Activated CD8-positive, alpha-beta T cell treated with anti-CD3 and anti-CD28 coated beads for 36 hours (primary cell): ENCODE measurements at regions not wholly inside any gene's neighbourhood (a gene's known extent, or its start where the extent isn't known, plus 50 kb on each side); places are given as distances from the start of the nearest gene placed in this dataset.
"Not testable (repeated sequence)": the region's sequence is repeated elsewhere in the genome, so short reads cannot be mapped to it uniquely, and the experiment has no call there.

ENCODE experiments used
- ATAC-seq: fragments of 200-7000 bp; cut with Tn5 transposase; one replicate; pipeline ENCODE4 v1.10.0; 2021; ENCODE audit warnings: mild to moderate bottlenecking, moderate library complexity
- CTCF ChIA-PET: fragments of 350-600 bp; sonication (Branson Sonifier 250); formaldehyde crosslinking; loops from one replicate; lab custom pipeline; 2021; ENCODE audit warnings: antibody characterized with exemption; lab: Charles Lee
- POLR2A ChIA-PET: fragments of 350-600 bp; sonication (Branson Sonifier 250); formaldehyde crosslinking; loops from one replicate; lab custom pipeline; 2021; ENCODE audit warnings: antibody characterized with exemption; lab: Charles Lee
- DNase-seq: peaks from one replicate; pipeline ENCODE4 v3.0.0-alpha.2; 2020
- H3K27ac Mint-ChIP-seq: one replicate; pipeline ENCODE4 v1.8.0; 2021; ENCODE audit warnings: mild to moderate bottlenecking, mixed read lengths
- H3K27me3 Mint-ChIP-seq: one replicate; pipeline ENCODE4 v1.8.0; 2021; ENCODE audit warnings: mixed read lengths
- H3K36me3 Mint-ChIP-seq: one replicate; pipeline ENCODE4 v1.8.0; 2021; ENCODE audit warnings: low read depth, mixed read lengths
- H3K4me1 Mint-ChIP-seq: one replicate; pipeline ENCODE4 v1.8.0; 2021; ENCODE audit warnings: low read depth, mixed read lengths
- H3K4me3 Mint-ChIP-seq: one replicate; pipeline ENCODE4 v1.8.0; 2021; ENCODE audit warnings: mild to moderate bottlenecking, moderate library complexity, mixed read lengths
- H3K9me3 Mint-ChIP-seq: one replicate; pipeline ENCODE4 v1.8.0; 2021; ENCODE audit warnings: mixed read lengths
- intact Hi-C: fragments of 100-400 bp; cut with micrococcal nuclease; formaldehyde crosslinking; loops from one replicate; pipeline ENCODE4 v1.10.0; 2022
- TF ChIP-seq, protein P1 (sequence below): fragments of 200-600 bp; IDR thresholded peaks from one replicate; pipeline ENCODE4 v1.8.0; 2022; ENCODE audit warnings: antibody characterized with exemption, mild to moderate bottlenecking

DNA sequence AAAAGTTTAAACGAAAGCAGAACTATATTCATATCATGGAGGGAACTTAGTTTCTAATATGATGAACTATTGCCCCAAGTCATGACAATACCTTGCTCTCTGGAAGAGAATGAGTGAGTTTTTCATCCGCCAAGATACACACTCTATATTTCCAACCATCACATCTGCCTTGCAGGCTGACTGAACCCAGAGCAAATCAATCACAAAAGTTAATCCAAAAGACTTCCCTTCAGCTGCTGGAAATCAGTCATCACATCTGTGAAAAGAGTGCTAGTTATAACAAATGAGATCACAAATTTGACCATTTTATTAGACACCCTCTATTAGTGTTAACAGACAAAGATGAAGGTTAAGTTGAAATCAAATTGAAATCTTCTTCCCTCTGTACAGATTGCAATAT is 261.7 kb upstream of the PRKCQ start:
- Mint-ChIP-seq H3K27me3 (peaks cover 2% of the 10 kb centered on the region), H3K4me3 (no peak overlapping the region), H3K4me1 (peaks cover 9% of the 10 kb centered on the region), H3K36me3 (no peaks in the 10 kb centered on the region), H3K27ac (no peak overlapping the region), H3K9me3 (no peaks in the 10 kb centered on the region)
- ATAC-seq (no peak), DNase-seq (no peak)
- intact Hi-C loops = no loop called here
- CTCF ChIA-PET = interaction anchor here (1.1 to 1.2 kb wide), 3 partner anchors 9 to 845 kb away, joined by 3 read pairs; no protein-coding TSS in a partner anchor
- POLR2A ChIA-PET = no interaction called here
- TF ChIP-seq, protein P1, sequence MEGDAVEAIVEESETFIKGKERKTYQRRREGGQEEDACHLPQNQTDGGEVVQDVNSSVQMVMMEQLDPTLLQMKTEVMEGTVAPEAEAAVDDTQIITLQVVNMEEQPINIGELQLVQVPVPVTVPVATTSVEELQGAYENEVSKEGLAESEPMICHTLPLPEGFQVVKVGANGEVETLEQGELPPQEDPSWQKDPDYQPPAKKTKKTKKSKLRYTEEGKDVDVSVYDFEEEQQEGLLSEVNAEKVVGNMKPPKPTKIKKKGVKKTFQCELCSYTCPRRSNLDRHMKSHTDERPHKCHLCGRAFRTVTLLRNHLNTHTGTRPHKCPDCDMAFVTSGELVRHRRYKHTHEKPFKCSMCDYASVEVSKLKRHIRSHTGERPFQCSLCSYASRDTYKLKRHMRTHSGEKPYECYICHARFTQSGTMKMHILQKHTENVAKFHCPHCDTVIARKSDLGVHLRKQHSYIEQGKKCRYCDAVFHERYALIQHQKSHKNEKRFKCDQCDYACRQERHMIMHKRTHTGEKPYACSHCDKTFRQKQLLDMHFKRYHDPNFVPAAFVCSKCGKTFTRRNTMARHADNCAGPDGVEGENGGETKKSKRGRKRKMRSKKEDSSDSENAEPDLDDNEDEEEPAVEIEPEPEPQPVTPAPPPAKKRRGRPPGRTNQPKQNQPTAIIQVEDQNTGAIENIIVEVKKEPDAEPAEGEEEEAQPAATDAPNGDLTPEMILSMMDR = no peak

DNA sequence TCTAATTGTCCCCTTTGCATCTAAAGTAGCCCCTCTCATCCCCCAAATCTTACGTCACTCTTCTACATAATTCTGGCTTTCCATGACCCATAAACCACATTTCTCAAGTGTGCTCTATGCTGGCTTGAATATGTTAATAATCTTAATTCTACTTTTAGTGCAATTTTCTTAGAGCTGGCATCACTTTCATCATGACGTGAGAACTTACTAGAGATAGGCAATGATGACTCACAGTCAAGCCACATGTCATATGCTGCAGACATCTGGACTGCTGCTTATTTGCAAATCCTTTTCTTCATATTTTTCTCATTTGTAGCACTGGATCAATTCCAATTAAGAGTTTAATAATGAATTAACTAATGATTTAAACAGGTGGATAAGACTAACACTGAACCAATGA is 260.7 kb upstream of the PRKCQ start:
- Mint-ChIP-seq H3K36me3 (no peaks in the 10 kb centered on the region), H3K27ac (peak overlapping the region; percentile 21), H3K27me3 (no peaks in the 10 kb centered on the region), H3K4me1 (peaks cover 9% of the 10 kb centered on the region), H3K4me3 (no peak overlapping the region), H3K9me3 (no peaks in the 10 kb centered on the region)
- intact Hi-C loops = no loop called here
- ATAC-seq (peak; percentile 76), DNase-seq (peak; percentile 16)
- TF ChIP-seq, protein P1 = no peak
- ChIA-PET POLR2A (no interaction called here), CTCF (interaction anchor here (1.1 kb wide), 1 partner anchor 79 kb away, joined by 3 read pairs; no protein-coding TSS in a partner anchor)

DNA sequence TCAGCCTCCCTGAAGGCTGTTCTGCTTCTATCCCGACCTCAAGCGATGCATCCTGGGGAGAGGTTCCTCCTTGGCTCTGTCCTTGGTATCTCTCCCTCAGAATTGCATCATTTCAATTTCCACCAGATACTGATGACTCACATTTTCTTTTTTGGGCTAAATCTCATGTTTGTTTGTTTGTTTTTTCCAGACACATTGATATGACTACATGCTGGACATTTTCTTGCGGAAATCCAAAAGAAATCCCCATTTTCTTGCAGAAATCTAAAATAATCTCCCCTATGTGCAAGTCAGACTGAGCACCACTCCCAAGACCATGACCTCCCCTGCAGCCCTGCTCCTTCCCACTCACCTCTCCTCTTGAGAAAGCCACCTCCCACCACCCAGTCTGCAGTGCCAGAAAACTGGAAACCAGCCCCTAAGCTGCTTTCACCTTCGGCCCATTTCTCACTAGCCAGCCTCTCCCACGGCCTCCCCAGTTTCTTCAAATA is 260.2 kb upstream of the PRKCQ start:
- no peaks in the 10 kb centered on the region for H3K9me3 Mint-ChIP-seq
- DNase-seq (no peak), ATAC-seq (no peak)
- no peaks in the 10 kb centered on the region for H3K27me3 Mint-ChIP-seq
- ChIA-PET POLR2A (no interaction called here), CTCF (no interaction called here)
- peaks cover 9% of the 10 kb centered on the region for H3K4me1 Mint-ChIP-seq
- H3K27ac Mint-ChIP-seq = peak overlapping the region; percentile 21
- H3K4me3 Mint-ChIP-seq = no peak overlapping the region
- TF ChIP-seq, protein P1 = no peak
- intact Hi-C loops = no loop called here
- H3K36me3 Mint-ChIP-seq = no peaks in the 10 kb centered on the region

DNA sequence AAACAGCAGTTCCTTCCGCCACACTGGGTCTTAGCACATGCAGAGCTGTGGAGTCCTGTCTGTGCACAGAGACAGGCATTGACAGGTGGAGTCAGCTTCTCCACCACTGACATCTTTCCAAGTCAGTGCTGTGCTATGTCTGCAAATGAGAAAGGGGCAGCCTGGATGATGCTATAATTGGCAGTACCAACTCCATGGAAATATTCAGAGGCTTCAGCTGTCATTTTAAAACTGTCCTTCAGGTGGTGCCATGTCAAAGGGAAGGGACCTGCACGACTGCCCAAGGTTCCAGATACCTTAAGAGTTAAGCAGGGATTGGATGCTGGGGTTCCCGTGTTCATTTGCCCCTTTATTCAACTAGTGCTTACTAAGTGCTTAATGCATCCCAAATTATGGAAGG is 258.0 kb upstream of the PRKCQ start:
- no peak overlapping the region for H3K4me3 Mint-ChIP-seq
- DNase-seq (peak; percentile 26), ATAC-seq (no peak)
- CTCF ChIA-PET = interaction anchor here (0.6 to 1.4 kb wide), 3 partner anchors 11 to 37 kb away, joined by 3 to 4 read pairs (median 4); no protein-coding TSS in a partner anchor
- H3K9me3 Mint-ChIP-seq = no peaks in the 10 kb centered on the region
- H3K4me1 Mint-ChIP-seq = peaks cover 9% of the 10 kb centered on the region
- TF ChIP-seq, protein P1 = peak; percentile 29
- H3K27me3 Mint-ChIP-seq = no peaks in the 10 kb centered on the region
- H3K27ac Mint-ChIP-seq = no peak overlapping the region
- no peaks in the 10 kb centered on the region for H3K36me3 Mint-ChIP-seq
- POLR2A ChIA-PET = no interaction called here
- intact Hi-C loops = no loop called here

DNA sequence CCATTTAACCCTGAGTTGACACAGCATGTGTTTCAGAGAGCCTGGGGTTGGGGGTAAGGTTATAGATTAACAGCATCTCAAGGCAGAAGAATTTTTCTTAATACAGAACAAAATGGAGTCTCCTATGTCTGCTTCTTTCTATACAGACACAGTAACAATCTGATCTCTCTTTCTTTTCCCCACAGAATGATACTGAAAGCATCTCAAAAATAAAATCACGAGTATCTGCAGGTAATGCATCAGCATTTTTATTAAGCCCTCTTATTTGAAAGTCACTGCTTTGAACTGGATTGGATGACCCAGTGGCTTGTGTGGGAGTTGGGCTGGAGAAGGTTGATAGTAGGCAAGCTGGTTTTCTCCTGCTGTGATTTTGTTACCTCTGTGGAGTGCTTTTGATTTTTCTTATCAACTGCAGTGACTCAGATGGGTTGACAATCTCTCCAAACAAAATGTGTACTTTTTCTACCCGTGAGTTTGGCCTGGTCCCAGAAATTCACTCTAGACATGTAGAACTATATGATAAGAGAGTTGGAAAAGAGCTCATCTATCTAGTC is 253.5 kb upstream of the PRKCQ start:
- Mint-ChIP-seq H3K27me3 (peaks cover 2% of the 10 kb centered on the region), H3K4me1 (no peaks in the 10 kb centered on the region), H3K27ac (no peak overlapping the region), H3K36me3 (no peaks in the 10 kb centered on the region), H3K9me3 (no peaks in the 10 kb centered on the region), H3K4me3 (no peak overlapping the region)
- ATAC-seq = no peak
- CTCF ChIA-PET = no interaction called here
- DNase-seq = no peak
- intact Hi-C loops = no loop called here
- POLR2A ChIA-PET = no interaction called here
- TF ChIP-seq, protein P1 = no peak

DNA sequence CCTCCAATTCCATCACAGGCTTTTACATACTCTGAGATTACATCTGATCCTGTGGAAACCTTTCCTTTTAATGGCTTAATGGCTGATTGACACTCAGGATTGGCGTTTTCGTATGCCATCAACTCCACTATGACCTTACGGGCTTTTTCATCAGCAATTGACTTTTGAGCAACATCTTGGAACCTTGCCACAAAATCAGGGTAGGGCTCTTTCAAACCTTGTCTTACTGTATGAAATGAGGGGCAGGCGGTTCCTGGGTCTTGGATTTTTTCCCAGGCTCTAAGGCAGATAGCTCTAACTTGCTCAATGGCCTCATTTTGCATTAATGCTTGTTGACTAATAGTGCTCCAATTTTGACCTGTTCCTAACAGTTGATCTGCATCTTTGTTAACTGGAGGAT is 250.9 kb upstream of the PRKCQ start:
- H3K27me3 Mint-ChIP-seq, H3K4me1 Mint-ChIP-seq, ATAC-seq, intact Hi-C loops, POLR2A ChIA-PET, H3K9me3 Mint-ChIP-seq, H3K36me3 Mint-ChIP-seq, H3K4me3 Mint-ChIP-seq, H3K27ac Mint-ChIP-seq, CTCF ChIA-PET, DNase-seq: not testable (repeated sequence)

DNA sequence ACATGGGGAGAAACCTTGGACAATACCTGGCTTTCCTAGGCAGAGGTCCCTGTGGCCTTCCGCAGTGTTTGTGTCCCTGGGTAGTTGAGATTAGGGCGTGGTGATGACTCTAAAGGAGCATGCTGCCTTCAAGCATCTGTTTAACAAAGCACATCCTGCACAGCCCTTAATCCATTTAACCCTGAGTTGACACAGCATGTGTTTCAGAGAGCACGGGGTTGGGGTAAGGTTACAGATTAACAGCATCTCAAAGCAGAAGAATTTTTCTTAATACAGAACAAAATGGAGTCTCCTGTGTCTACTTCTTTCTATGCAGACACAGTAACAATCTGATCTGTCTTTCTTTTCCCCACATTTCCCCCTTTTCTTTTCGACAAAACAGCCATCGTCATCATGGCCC is 244.7 kb upstream of the PRKCQ start:
- H3K4me1 Mint-ChIP-seq, ATAC-seq, H3K36me3 Mint-ChIP-seq, CTCF ChIA-PET, H3K4me3 Mint-ChIP-seq, POLR2A ChIA-PET, H3K27ac Mint-ChIP-seq, intact Hi-C loops, H3K9me3 Mint-ChIP-seq, H3K27me3 Mint-ChIP-seq, DNase-seq: not testable (repeated sequence)
